WERI-Rb-1 (cell line): ENCODE measurements at regions not wholly inside any gene's neighbourhood (a gene's known extent, or its start where the extent isn't known, plus 50 kb on each side); places are given as distances from the start of the nearest gene placed in this dataset.

ENCODE experiments used
- DNase-seq: peaks from one replicate; pipeline ENCODE4 v3.0.0-alpha.2; 2020
- H3K27ac ChIP-seq: fragments of 250-450 bp; sonication (Bioruptor Pico); 2 replicates; pipeline ENCODE4 v1.5.1; 2020; ENCODE audit warnings: mild to moderate bottlenecking, moderate library complexity
- H3K27me3 ChIP-seq: fragments of 250-450 bp; sonication (Bioruptor Pico); 2 replicates; pipeline ENCODE4 v1.5.1; 2021; ENCODE audit warnings: mild to moderate bottlenecking, low read depth, moderate library complexity; ENCODE audit not compliant: insufficient read depth, severe bottlenecking
- H3K36me3 ChIP-seq: fragments of 250-450 bp; sonication (Bioruptor Pico); 2 replicates; pipeline ENCODE4 v1.5.1; 2020; ENCODE audit warnings: mild to moderate bottlenecking, moderate library complexity
- H3K4me3 ChIP-seq: 2 replicates; pipeline ENCODE4 v1.5.1; 2011; ENCODE audit warnings: low read depth, mild to moderate bottlenecking, control low read depth, low read length
- H3K9me3 ChIP-seq: fragments of 250-450 bp; sonication (Bioruptor Pico); 2 replicates; pipeline ENCODE4 v1.5.1; 2021; ENCODE audit warnings: mild to moderate bottlenecking, moderate library complexity; ENCODE audit not compliant: severe bottlenecking
- CTCF ChIP-seq: IDR thresholded peaks from 2 replicates; pipeline ENCODE4 v1.5.1; 2011; ENCODE audit warnings: low read depth, mild to moderate bottlenecking, control low read depth, inconsistent platforms, low read length

DNA sequence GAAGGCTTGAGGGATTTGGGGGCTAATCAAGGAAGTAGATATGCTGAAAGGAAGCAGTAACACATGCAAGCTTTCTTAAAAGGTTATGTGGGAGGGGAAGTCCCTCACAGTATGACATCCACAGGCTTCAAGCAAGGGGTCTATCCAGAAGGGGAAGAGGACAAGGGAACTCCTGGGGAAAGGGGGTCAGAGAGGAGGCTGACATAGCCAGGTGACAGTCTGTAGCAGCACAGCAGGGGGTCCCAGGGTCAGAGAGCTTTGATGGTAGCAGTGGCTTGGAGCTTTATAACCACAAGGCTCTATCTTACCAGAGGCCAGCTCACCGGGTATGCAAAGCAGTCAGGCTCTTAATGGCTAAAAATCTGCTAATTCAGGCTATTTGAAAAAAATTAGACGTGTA is 150.6 kb upstream of the NSMCE3 start:
- DNase-seq, result no peak
- Histone ChIP-seq H3K27ac (no peak overlapping the region), H3K36me3 (no peaks in the 10 kb centered on the region), H3K9me3 (peaks cover 4% of the 10 kb centered on the region), H3K4me3 (no peak overlapping the region), H3K27me3 (peaks cover 56% of the 10 kb centered on the region)
- TF ChIP-seq CTCF, result no peak

GRCh38 chr15:29418931-29419330 is 149.3 kb upstream of the NSMCE3 start:
- no peak overlapping the region for H3K4me3 ChIP-seq
- no peak overlapping the region for H3K27ac ChIP-seq
- peaks cover under 1% of the 10 kb centered on the region for H3K9me3 ChIP-seq
- TF ChIP-seq CTCF, result no peak
- H3K36me3 ChIP-seq, result no peaks in the 10 kb centered on the region
- peaks cover 51% of the 10 kb centered on the region for H3K27me3 ChIP-seq
- DNase-seq, result no peak

GRCh38 chr15:29418178-29418577 is 148.6 kb upstream of the NSMCE3 start:
- Histone ChIP-seq H3K9me3 (no peaks in the 10 kb centered on the region), H3K4me3 (no peak overlapping the region), H3K27me3 (peaks cover 53% of the 10 kb centered on the region), H3K36me3 (no peaks in the 10 kb centered on the region), H3K27ac (no peak overlapping the region)
- TF ChIP-seq CTCF, result no peak
- DNase-seq, result no peak

DNA sequence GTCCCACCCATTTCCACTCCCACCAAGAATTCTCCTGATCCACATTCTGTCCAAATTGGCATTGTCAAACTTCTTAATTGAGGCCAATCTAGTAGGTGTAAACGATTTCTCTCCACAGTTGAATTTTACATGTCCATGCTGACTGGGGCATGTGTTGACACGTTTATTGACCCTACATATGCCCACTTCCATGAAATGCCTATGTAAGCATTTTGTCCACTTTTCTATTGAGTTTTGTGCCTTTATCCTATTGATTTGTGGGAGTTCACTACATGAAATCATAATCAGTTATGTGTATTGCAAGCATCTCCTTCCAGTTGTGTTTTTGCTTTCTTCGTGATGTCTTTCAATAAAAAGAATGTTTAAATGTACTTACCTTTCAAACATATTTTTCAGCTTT is 141.7 kb upstream of the NSMCE3 start:
- H3K4me3 ChIP-seq, result no peak overlapping the region
- no peaks in the 10 kb centered on the region for H3K9me3 ChIP-seq
- H3K27me3 ChIP-seq, result peaks cover 61% of the 10 kb centered on the region
- TF ChIP-seq CTCF, result no peak
- H3K27ac ChIP-seq, result no peak overlapping the region
- no peaks in the 10 kb centered on the region for H3K36me3 ChIP-seq
- no peak for DNase-seq

GRCh38 chr15:29410338-29410737 is 140.7 kb upstream of the NSMCE3 start:
- peaks cover 70% of the 10 kb centered on the region for H3K27me3 ChIP-seq
- no peak for TF ChIP-seq CTCF
- DNase-seq, result no peak
- no peaks in the 10 kb centered on the region for H3K9me3 ChIP-seq
- no peak overlapping the region for H3K27ac ChIP-seq
- H3K4me3 ChIP-seq, result no peak overlapping the region
- no peaks in the 10 kb centered on the region for H3K36me3 ChIP-seq

DNA sequence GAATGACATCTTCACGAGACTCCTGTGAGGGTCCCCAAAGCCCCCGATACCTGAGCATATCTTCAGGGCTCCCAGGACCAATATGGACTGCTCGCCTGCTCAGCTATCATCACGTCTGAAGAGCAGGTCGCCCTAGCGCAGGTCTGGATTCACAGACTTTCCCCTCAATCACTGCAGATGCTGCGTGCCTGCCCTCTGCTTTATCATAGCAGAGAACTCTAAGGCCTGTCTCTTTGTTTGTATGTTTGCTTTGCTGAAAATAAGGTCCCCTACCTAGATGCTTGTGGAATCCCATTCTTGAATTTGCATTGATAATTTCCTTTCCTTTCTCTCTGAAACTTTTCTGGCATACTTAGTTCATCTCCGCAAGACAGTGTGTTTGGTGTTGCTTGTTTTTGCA is 140.3 kb upstream of the NSMCE3 start:
- H3K36me3 ChIP-seq, result no peaks in the 10 kb centered on the region
- no peak overlapping the region for H3K4me3 ChIP-seq
- no peak for DNase-seq
- H3K27me3 ChIP-seq, result peaks cover 72% of the 10 kb centered on the region
- no peak for TF ChIP-seq CTCF
- H3K9me3 ChIP-seq, result no peaks in the 10 kb centered on the region
- no peak overlapping the region for H3K27ac ChIP-seq
